ENCODE measurements at regions not wholly inside any gene's neighbourhood (a gene's known extent, or its start where the extent isn't known, plus 50 kb on each side); places are given as distances from the start of the nearest gene placed in this dataset.
"Not testable (repeated sequence)": the region's sequence is repeated elsewhere in the genome, so short reads cannot be mapped to it uniquely, and the experiment has no call there.

- 57 to 63% (median 61%) methylated on average over 12 of the region's 12 CpGs for WGBS, 4 donors
These were observed 88.7 kb upstream of the USP29 start for GRCh38 chr19:57031106-57031505.

GRCh38 chr19:57033576-57033975 is 86.2 kb upstream of the USP29 start:
- H3K4me3 ChIP-seq, result no peak overlapping the region
- H3K27ac ChIP-seq, result no peak overlapping the region
- 82 to 87% (median 84%) methylated on average over 8 of the region's 8 CpGs for WGBS, 4 donors
- no peaks in the 10 kb centered on the region for H3K36me3 ChIP-seq (replicated peaks in 1 of 2)
- no peak for DNase-seq
- TF ChIP-seq CTCF (IDR thresholded peaks at IDR 0.05), result no peak
- no peak for TF ChIP-seq POLR2A (IDR thresholded peaks at IDR 0.05)
- H3K4me1 ChIP-seq (replicated peaks in 1 of 2), result no peaks in the 10 kb centered on the region
- no peaks in the 10 kb centered on the region for H3K9me3 ChIP-seq (replicated peaks in 1 of 3)
- no peaks in the 10 kb centered on the region for H3K27me3 ChIP-seq
- intact Hi-C loops (cut with DNase I), result no loop called here

More at GRCh38 chr19:57031106-57031505, 88.7 kb upstream of the USP29 start:
- H3K4me3 ChIP-seq, result no peak overlapping the region
- TF ChIP-seq POLR2A (IDR thresholded peaks at IDR 0.05) (no peak), CTCF (IDR thresholded peaks at IDR 0.05) (no peak)
- H3K4me1 ChIP-seq (replicated peaks in 1 of 2), result no peaks in the 10 kb centered on the region
- DNase-seq, result no peak
- H3K27ac ChIP-seq, result no peak overlapping the region
- no peaks in the 10 kb centered on the region for H3K27me3 ChIP-seq
- intact Hi-C loops (cut with DNase I), result no loop called here
- no peaks in the 10 kb centered on the region for H3K36me3 ChIP-seq (replicated peaks in 1 of 2)
- no peaks in the 10 kb centered on the region for H3K9me3 ChIP-seq (replicated peaks in 1 of 3)

- Histone ChIP-seq H3K27ac (no peak overlapping the region), H3K27me3 (no peaks in the 10 kb centered on the region), H3K9me3 (replicated peaks in 1 of 3) (no peaks in the 10 kb centered on the region), H3K4me1 (replicated peaks in 1 of 2) (no peaks in the 10 kb centered on the region), H3K36me3 (replicated peaks in 1 of 2) (no peaks in the 10 kb centered on the region), H3K4me3 (no peak overlapping the region)
- DNase-seq, result no peak
- no peak for TF ChIP-seq POLR2A (IDR thresholded peaks at IDR 0.05)
- 78 to 90% (median 83%) methylated on average over 11 of the region's 11 CpGs for WGBS, 4 donors
- intact Hi-C loops (cut with DNase I), result no loop called here
These were observed 85.2 kb upstream of the USP29 start for GRCh38 chr19:57034544-57034943.

GRCh38 chr19:57035740-57036139 is 84.0 kb upstream of the USP29 start:
- H3K27me3 ChIP-seq; DNase-seq; H3K27ac ChIP-seq; H3K36me3 ChIP-seq (replicated peaks in 1 of 2); H3K9me3 ChIP-seq (replicated peaks in 1 of 3); H3K4me3 ChIP-seq; H3K4me1 ChIP-seq (replicated peaks in 1 of 2); intact Hi-C loops (cut with DNase I): not testable (repeated sequence)
- WGBS, 4 donors, result 90 to 95% (median 93%) methylated on average over 4 of the region's 4 CpGs

GRCh38 chr19:57037556-57037955 is 82.2 kb upstream of the USP29 start:
- Histone ChIP-seq H3K4me1 (replicated peaks in 1 of 2) (no peaks in the 10 kb centered on the region), H3K27me3 (no peaks in the 10 kb centered on the region), H3K4me3 (no peak overlapping the region), H3K9me3 (replicated peaks in 1 of 3) (no peaks in the 10 kb centered on the region), H3K27ac (no peak overlapping the region), H3K36me3 (replicated peaks in 1 of 2) (no peaks in the 10 kb centered on the region)
- intact Hi-C loops (cut with DNase I), result no loop called here
- 56 to 62% (median 58%) methylated on average over 4 of the region's 4 CpGs for WGBS, 4 donors
- no peak for DNase-seq
- TF ChIP-seq POLR2A (IDR thresholded peaks at IDR 0.05), result no peak
- no peak for TF ChIP-seq CTCF (IDR thresholded peaks at IDR 0.05)

Data from adrenal gland (tissue), 9 donors.